HepG2 (cell line): ENCODE measurements at regions not wholly inside any gene's neighbourhood (a gene's known extent, or its start where the extent isn't known, plus 50 kb on each side); places are given as distances from the start of the nearest gene placed in this dataset.

Experiments
- ATM ChIP-seq: fragments of 450-650 bp; IDR thresholded peaks from 2 replicates; pipeline ENCODE4 v1.7.1; 2017; ENCODE audit warnings: mild to moderate bottlenecking, borderline replicate concordance
- BHLHE40 ChIP-seq: IDR thresholded peaks from 2 replicates; pipeline ENCODE4 v1.6.1; 2011; ENCODE audit warnings: low read length, improper control_type of control experiment
- CEBPG ChIP-seq: IDR thresholded peaks from 2 replicates; pipeline ENCODE4 v1.6.1; 2016
- CENPT ChIP-seq: sonication (generic); formaldehyde crosslinking; IDR thresholded peaks from 2 replicates; pipeline ENCODE4 v1.8.0; 2022; ENCODE audit warnings: low read depth, mild to moderate bottlenecking, moderate library complexity, missing genetic modification reagents
- ELF4 ChIP-seq: sonication (generic); formaldehyde crosslinking; IDR thresholded peaks from 2 replicates; pipeline ENCODE4 v1.5.0; 2020; ENCODE audit warnings: missing genetic modification reagents, mild to moderate bottlenecking, moderate library complexity, borderline replicate concordance
- MTA1 ChIP-seq: sonication (generic); formaldehyde crosslinking; IDR thresholded peaks from 2 replicates; pipeline ENCODE4 v1.4.0; 2020; ENCODE audit warnings: missing genetic modification reagents, mild to moderate bottlenecking, borderline replicate concordance
- NFKBIZ ChIP-seq: IDR thresholded peaks from 2 replicates; pipeline ENCODE4 v1.6.1; 2018; ENCODE audit warnings: missing genetic modification reagents, missing compliant biosample characterization
- NR3C1 ChIP-seq: sonication (generic); formaldehyde crosslinking; IDR thresholded peaks from 2 replicates; pipeline ENCODE4 v1.4.0; 2020; ENCODE audit warnings: missing genetic modification reagents
- SP1 ChIP-seq, 2 experiments: fragments of 450-650 bp in 1 of 2; sonication (generic) in 1 of 2; formaldehyde crosslinking in 1 of 2; IDR thresholded peaks; 2 replicates each; pipeline versions ENCODE4 v1.4.0 to v1.6.1; 2016 to 2020; ENCODE audit warnings: missing genetic modification reagents in 1 of 2
- SP2 ChIP-seq: sonication (generic); formaldehyde crosslinking; IDR thresholded peaks from 2 replicates; pipeline ENCODE4 v1.5.1; 2020; ENCODE audit warnings: mild to moderate bottlenecking, missing genetic modification reagents
- SP5 ChIP-seq: IDR thresholded peaks from 2 replicates; pipeline ENCODE4 v1.6.1; 2016; ENCODE audit warnings: low read depth, borderline replicate concordance
- SRSF1 ChIP-seq: fragments of 200-400 bp; formaldehyde crosslinking; optimal IDR thresholded peaks from 2 replicates; pipeline ENCODE3; 2017; ENCODE audit warnings: mild to moderate bottlenecking, low read depth, low read length, moderate library complexity
- TGIF2 ChIP-seq: IDR thresholded peaks from 2 replicates; pipeline ENCODE4 v1.6.1; 2016; ENCODE audit warnings: control low read depth, missing compliant biosample characterization
- ZFY ChIP-seq: sonication (generic); formaldehyde crosslinking; IDR thresholded peaks from 2 replicates; pipeline ENCODE4 v1.4.0; 2020; ENCODE audit warnings: missing genetic modification reagents
- ZNF30 ChIP-seq: sonication (generic); formaldehyde crosslinking; IDR thresholded peaks from 2 replicates; pipeline ENCODE4 v1.5.0; 2020; ENCODE audit warnings: mild to moderate bottlenecking, missing genetic modification reagents
- ZNF414 ChIP-seq: sonication (generic); formaldehyde crosslinking; IDR thresholded peaks from 2 replicates; pipeline ENCODE4 v1.5.0; 2020; ENCODE audit warnings: missing genetic modification reagents
- ZNF550 ChIP-seq: sonication (generic); formaldehyde crosslinking; IDR thresholded peaks from 2 replicates; pipeline ENCODE4 v1.4.0; 2020; ENCODE audit warnings: mild to moderate bottlenecking, missing genetic modification reagents, borderline replicate concordance
- ZNF646 ChIP-seq: sonication (generic); formaldehyde crosslinking; IDR thresholded peaks from 2 replicates; pipeline ENCODE4 v1.9.0; 2021; ENCODE audit warnings: mild to moderate bottlenecking, missing genetic modification reagents
- ZNF660 ChIP-seq: sonication (generic); formaldehyde crosslinking; IDR thresholded peaks from 2 replicates; pipeline ENCODE4 v1.5.1; 2020; ENCODE audit warnings: mild to moderate bottlenecking, low read depth, missing genetic modification reagents, borderline replicate concordance
- ZNF678 ChIP-seq: sonication (generic); formaldehyde crosslinking; IDR thresholded peaks from 2 replicates; pipeline ENCODE4 v1.4.0; 2020; ENCODE audit warnings: mild to moderate bottlenecking, missing genetic modification reagents
- ZNF761 ChIP-seq: sonication (generic); formaldehyde crosslinking; conservative IDR thresholded peaks from 2 replicates; pipeline ENCODE4 v1.4.0; 2020; ENCODE audit warnings: mild to moderate bottlenecking, missing genetic modification reagents
- ZSCAN21 ChIP-seq: sonication (generic); formaldehyde crosslinking; IDR thresholded peaks from 2 replicates; pipeline ENCODE4 v1.8.0; 2022; ENCODE audit warnings: mild to moderate bottlenecking, missing genetic modification reagents, moderate library complexity, borderline replicate concordance
- ZSCAN25 ChIP-seq: sonication (generic); formaldehyde crosslinking; IDR thresholded peaks from 2 replicates; pipeline ENCODE4 v1.8.0; 2022; ENCODE audit warnings: mild to moderate bottlenecking, missing genetic modification reagents
- ZZZ3 ChIP-seq: sonication (generic); formaldehyde crosslinking; IDR thresholded peaks from 2 replicates; pipeline ENCODE4 v1.4.0; 2020; ENCODE audit warnings: missing genetic modification reagents, mild to moderate bottlenecking, borderline replicate concordance

- TF ChIP-seq ZNF660: no peak
- TF ChIP-seq ZFY: no peak
- TF ChIP-seq ZZZ3 (CRISPR knock-in tag): peak; percentile 27; the same call in 1 of the 2 replicates
- TF ChIP-seq SRSF1: no peak
- peak; percentile 79; the same call in 1 of the 2 replicates for TF ChIP-seq ZSCAN21
- no peak for TF ChIP-seq SP2 (CRISPR knock-in tag)
- TF ChIP-seq CENPT: no peak
- TF ChIP-seq ZNF550 (CRISPR knock-in tag): 0 out of 2 replicates have a peak, but pooled peaks have one; percentile 44
- TF ChIP-seq ZNF414 (CRISPR knock-in tag): no peak
- TF ChIP-seq ELF4 (CRISPR knock-in tag): no peak
- no peak for TF ChIP-seq ZNF30 (CRISPR knock-in tag)
- TF ChIP-seq SP1 (IDR thresholded peaks at IDR 0.05): no peak
- 0 out of 2 replicates have a peak, but pooled peaks have one; percentile 38 for TF ChIP-seq SP1 (CRISPR knock-in tag; IDR thresholded peaks at IDR 0.05)
- TF ChIP-seq BHLHE40: no peak
- peak; percentile 75; the same call in 1 of the 2 replicates for TF ChIP-seq ZSCAN25 (CRISPR knock-in tag)
- TF ChIP-seq ZNF646: no peak
- TF ChIP-seq TGIF2 (CRISPR knock-in tag): no peak
- TF ChIP-seq SP5: 0 out of 2 replicates have a peak, but pooled peaks have one; percentile 42
- TF ChIP-seq CEBPG: no peak
- TF ChIP-seq ZNF761: no peak; the same call in 1 of the 2 replicates
- no peak for TF ChIP-seq NFKBIZ (CRISPR knock-in tag)
- TF ChIP-seq ZNF678: 0 out of 2 replicates have a peak, but pooled peaks have one; percentile 76
- no peak for TF ChIP-seq ATM
- peak; percentile 86; the same call in 1 of the 2 replicates for TF ChIP-seq MTA1
- TF ChIP-seq NR3C1 (CRISPR knock-in tag): no peak
Observed at GRCh38 chr20:50294164-50295088, 103.8 kb downstream of the CEBPB start (continued).
